HG03378 (cell line): ENCODE measurements at regions not wholly inside any gene's neighbourhood (a gene's known extent, or its start where the extent isn't known, plus 50 kb on each side); places are given as distances from the start of the nearest gene placed in this dataset.

Experiments used
- ATAC-seq: cut with Tn5 transposase; IDR thresholded peaks from one replicate; pipeline ENCODE4 v1.9.1; 2021; ENCODE audit warnings: mild to moderate bottlenecking, moderate library complexity; ENCODE audit not compliant: unreplicated experiment

GRCh38 chr3:178257491-178257890 is 278.7 kb upstream of the KCNMB2 start:
- no peak for ATAC-seq

- no peak for ATAC-seq
Observed at GRCh38 chr3:178258121-178258520, 278.1 kb upstream of the KCNMB2 start.

GRCh38 chr3:178259703-178260102 is 276.5 kb upstream of the KCNMB2 start:
- ATAC-seq, result no peak

- no peak for ATAC-seq
Observed at GRCh38 chr3:178260887-178261565, 275.2 kb upstream of the KCNMB2 start.

- no peak for ATAC-seq
Observed at GRCh38 chr3:178263236-178263916, 272.9 kb upstream of the KCNMB2 start.

- ATAC-seq, result no peak
Observed at GRCh38 chr3:178267158-178267844, 268.9 kb upstream of the KCNMB2 start.

GRCh38 chr3:178270838-178271237 is 265.4 kb upstream of the KCNMB2 start:
- ATAC-seq, result no peak

GRCh38 chr3:178271740-178272387 is 264.4 kb upstream of the KCNMB2 start:
- ATAC-seq, result no peak

GRCh38 chr3:178272841-178273240 is 263.4 kb upstream of the KCNMB2 start:
- no peak for ATAC-seq

- no peak for ATAC-seq
Observed at GRCh38 chr3:178274711-178275110, 261.5 kb upstream of the KCNMB2 start.

GRCh38 chr3:178275311-178275710 is 260.9 kb upstream of the KCNMB2 start:
- ATAC-seq, result no peak

- ATAC-seq, result no peak
Observed at GRCh38 chr3:178275793-178276192, 260.4 kb upstream of the KCNMB2 start.

GRCh38 chr3:178277605-178278004 is 258.6 kb upstream of the KCNMB2 start:
- ATAC-seq, result no peak

- ATAC-seq, result no peak
Observed at GRCh38 chr3:178283561-178283960, 252.7 kb upstream of the KCNMB2 start.

- ATAC-seq, result no peak
Observed at GRCh38 chr3:178284181-178284580, 252.1 kb upstream of the KCNMB2 start.

GRCh38 chr3:178288074-178288473 is 248.2 kb upstream of the KCNMB2 start:
- no peak for ATAC-seq

GRCh38 chr3:178289544-178290160 is 246.6 kb upstream of the KCNMB2 start:
- no peak for ATAC-seq

GRCh38 chr3:178291574-178292370 is 244.5 kb upstream of the KCNMB2 start:
- no peak for ATAC-seq

GRCh38 chr3:178295292-178295912 is 240.8 kb upstream of the KCNMB2 start:
- ATAC-seq, result no peak

- no peak for ATAC-seq
Observed at GRCh38 chr3:178297199-178297598, 239.0 kb upstream of the KCNMB2 start.
